Right lung (tissue), 2 donors: ENCODE measurements at regions not wholly inside any gene's neighbourhood (a gene's known extent, or its start where the extent isn't known, plus 50 kb on each side); places are given as distances from the start of the nearest gene placed in this dataset.

Source experiments
- DNase-seq, 2 donors: peaks; one replicate each; pipeline ENCODE4 v3.0.0-alpha.2; 2013

- DNase-seq: no peak
Observed at GRCh38 chr5:67414712-67415111, 218.1 kb upstream of the CD180 start.

- DNase-seq: no peak
Observed at GRCh38 chr5:67413721-67414120, 217.1 kb upstream of the CD180 start.

GRCh38 chr5:67409126-67409777, 212.7 kb upstream of the CD180 start:
- no peak for DNase-seq

- no peak for DNase-seq
Observed at GRCh38 chr5:67407979-67408378, 211.4 kb upstream of the CD180 start.

GRCh38 chr5:67405755-67406154, 209.2 kb upstream of the CD180 start:
- no peak for DNase-seq

GRCh38 chr5:67405101-67405364, 208.4 kb upstream of the CD180 start:
- no peak for DNase-seq

- DNase-seq: no peak
Observed at GRCh38 chr5:67404256-67405100, 207.9 kb upstream of the CD180 start.

GRCh38 chr5:67402526-67402925, 205.9 kb upstream of the CD180 start:
- DNase-seq: no peak

GRCh38 chr5:67401172-67401571, 204.6 kb upstream of the CD180 start:
- DNase-seq: no peak

- DNase-seq: no peak
Observed at GRCh38 chr5:67400752-67401151, 204.2 kb upstream of the CD180 start.

GRCh38 chr5:67395790-67396418, 199.3 kb upstream of the CD180 start:
- DNase-seq: no peak

GRCh38 chr5:67393211-67393610, 196.6 kb upstream of the CD180 start:
- no peak for DNase-seq

- no peak for DNase-seq
Observed at GRCh38 chr5:67390935-67391334, 194.3 kb upstream of the CD180 start.

- DNase-seq: no peak
Observed at GRCh38 chr5:67383451-67383850, 186.9 kb upstream of the CD180 start.

GRCh38 chr5:67381236-67381880, 184.8 kb upstream of the CD180 start:
- no peak for DNase-seq

GRCh38 chr5:67380431-67380830, 183.8 kb upstream of the CD180 start:
- DNase-seq: no peak

- no peak for DNase-seq
Observed at GRCh38 chr5:67379753-67380152, 183.2 kb upstream of the CD180 start.

GRCh38 chr5:67378256-67378655, 181.7 kb upstream of the CD180 start:
- DNase-seq: no peak

GRCh38 chr5:67377631-67378030, 181.0 kb upstream of the CD180 start:
- no peak for DNase-seq

GRCh38 chr5:67375606-67376005, 179.0 kb upstream of the CD180 start:
- no peak for DNase-seq

- no peak for DNase-seq
Observed at GRCh38 chr5:67374378-67374777, 177.8 kb upstream of the CD180 start.

GRCh38 chr5:67373518-67373917, 176.9 kb upstream of the CD180 start:
- no peak for DNase-seq

- DNase-seq: no peak
Observed at GRCh38 chr5:67372887-67373286, 176.3 kb upstream of the CD180 start.
